ENCODE measurements at regions not wholly inside any gene's neighbourhood (a gene's known extent, or its start where the extent isn't known, plus 50 kb on each side); places are given as distances from the start of the nearest gene placed in this dataset.

GRCh38 chr12:105622220-105622619 lies 291.7 kb downstream of the C12orf75 start:
- no peak for TF ChIP-seq CTCF (IDR thresholded peaks at IDR 0.05; ENCODE audit: extremely low read depth, missing control alignments)

GRCh38 chr12:105622846-105623736 lies 292.6 kb downstream of the C12orf75 start:
- no peak for TF ChIP-seq CTCF (IDR thresholded peaks at IDR 0.05; ENCODE audit: extremely low read depth, missing control alignments)
- no peak for DNase-seq (ENCODE audit: low spot score)

More at GRCh38 chr12:105622220-105622619, 291.7 kb downstream of the C12orf75 start:
- no peak for DNase-seq (ENCODE audit: low spot score)

GRCh38 chr12:105626653-105627052 lies 296.2 kb downstream of the C12orf75 start:
- DNase-seq (ENCODE audit: low spot score) = no peak

GRCh38 chr12:105637470-105637869 lies 307.0 kb downstream of the C12orf75 start:
- no peak for TF ChIP-seq CTCF (IDR thresholded peaks at IDR 0.05; ENCODE audit: extremely low read depth, missing control alignments)
- DNase-seq (ENCODE audit: low spot score) = no peak

More at GRCh38 chr12:105626653-105627052, 296.2 kb downstream of the C12orf75 start:
- no peak for TF ChIP-seq CTCF (IDR thresholded peaks at IDR 0.05; ENCODE audit: extremely low read depth, missing control alignments)

- no peak for TF ChIP-seq CTCF (IDR thresholded peaks at IDR 0.05; ENCODE audit: extremely low read depth, missing control alignments)
- no peak for DNase-seq (ENCODE audit: low spot score)
Measured at GRCh38 chr12:105640761-105641160, 310.3 kb downstream of the C12orf75 start.

- DNase-seq (ENCODE audit: low spot score) = no peak
Measured at GRCh38 chr12:105641749-105642148, 311.3 kb downstream of the C12orf75 start.

More at GRCh38 chr12:105641749-105642148, 311.3 kb downstream of the C12orf75 start:
- no peak for TF ChIP-seq CTCF (IDR thresholded peaks at IDR 0.05; ENCODE audit: extremely low read depth, missing control alignments)

All from GM20000 (cell line).